ENCODE measurements at regions not wholly inside any gene's neighbourhood (a gene's known extent, or its start where the extent isn't known, plus 50 kb on each side); places are given as distances from the start of the nearest gene placed in this dataset.

DNA sequence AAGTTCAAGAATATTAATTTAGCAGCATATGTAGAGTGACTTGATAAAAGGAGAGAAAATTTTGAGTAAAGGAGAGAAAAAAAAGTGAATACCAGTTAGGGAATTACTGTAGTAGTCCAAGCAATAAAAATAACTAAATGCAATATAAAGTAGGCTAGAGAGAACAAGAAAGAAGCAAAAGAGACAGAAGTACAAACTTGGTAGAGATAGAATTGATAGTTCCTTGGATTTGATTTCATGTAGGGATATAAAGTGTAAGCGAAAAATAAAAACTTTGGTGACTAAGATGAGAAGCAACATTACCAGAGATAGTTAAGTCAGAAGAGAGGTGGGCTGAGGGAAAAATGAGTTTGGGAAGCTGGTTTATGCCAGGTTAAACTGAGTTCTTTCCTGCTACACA is 252.4 kb downstream of the SEC23A start:
- DNase-seq (no peak), ATAC-seq (ENCODE audit: low read depth) (no peak)
- no peak overlapping the region for H2BK5ac ChIP-seq (ENCODE audit: low read depth, low read length, poor library complexity, severe bottlenecking)
- H3K27me3 ChIP-seq (ENCODE audit: control insufficient read depth, insufficient read depth, low read length), result no peaks in the 10 kb centered on the region
- H2AK5ac ChIP-seq (ENCODE audit: low read depth, low read length), result no peak overlapping the region
- no peak overlapping the region for H3K56ac ChIP-seq (ENCODE audit: extremely low read depth, insufficient read depth, low read length)
- no peak overlapping the region for H4K8ac ChIP-seq (ENCODE audit: low read depth in 2 of 2, low read length in 2 of 2)
- H3K9me1 ChIP-seq (ENCODE audit: insufficient read depth, low read length), result no peaks in the 10 kb centered on the region
- CTCF ChIA-PET, result no interaction called here
- H4K91ac ChIP-seq (ENCODE audit: insufficient read depth, low read depth, low read length), result no peak overlapping the region
- H2AK9ac ChIP-seq (replicated peaks; ENCODE audit: low read depth, low read length, poor library complexity), result no peak overlapping the region
- no peaks in the 10 kb centered on the region for H3K4me1 ChIP-seq (ENCODE audit: control insufficient read depth, insufficient read depth, low read length)
- no peak overlapping the region for H3K27ac ChIP-seq (ENCODE audit: insufficient read depth, low read length)
- no peak overlapping the region for H2BK120ac ChIP-seq (ENCODE audit: low read depth, low read length)
- no peaks in the 10 kb centered on the region for H3K36me3 ChIP-seq (ENCODE audit: control insufficient read depth, insufficient read depth, low read length)
- H4K5ac ChIP-seq (ENCODE audit: low read depth, low read length), result no peak overlapping the region
- no peak overlapping the region for H2BK15ac ChIP-seq (ENCODE audit: low read depth, low read length)
- H2BK20ac ChIP-seq (ENCODE audit: low read depth, low read length), result no peak overlapping the region
- 100% methylated on average over 1 of the region's 1 CpG; no CpG with 5 or more reads in 1 of the 2 experiments for WGBS, 2 experiments (ENCODE audit: extremely low coverage in 2 of 2, insufficient read length in 1 of 2)
- POLR2A ChIA-PET (ENCODE audit: unreplicated experiment), result interaction anchor here (0.6 kb wide), 1 partner anchor 105 kb away, joined by 6 read pairs; no protein-coding TSS in a partner anchor
- H3K4me3 ChIP-seq (ENCODE audit: insufficient read depth, low read depth, low read length), result no peak overlapping the region
- intact Hi-C loops (cut with micrococcal nuclease), result no loop called here
- no peaks in the 10 kb centered on the region for H3K9me3 ChIP-seq (ENCODE audit: control insufficient read depth, insufficient read depth, low read length)
- H3K4me2 ChIP-seq (ENCODE audit: low read depth, low read length), result no peak overlapping the region
- H3K14ac ChIP-seq (replicated peaks; ENCODE audit: low read depth, low read length), result no peak overlapping the region
- dilution Hi-C loops (cut with HindIII; ENCODE audit: low sequenced_read_pairs, unreplicated experiment), result no loop called here
- H3K79me1 ChIP-seq (ENCODE audit: low read depth in 1 of 2, low read length in 2 of 2), result no peaks in the 10 kb centered on the region
- no peak overlapping the region for H3K4ac ChIP-seq (ENCODE audit: low read depth, low read length)
- H3K9ac ChIP-seq (ENCODE audit: low read depth, low read length), result no peak overlapping the region
- TF ChIP-seq POLR2A (IDR thresholded peaks at IDR 0.05; ENCODE audit: low read depth, low read length) (no peak), CHD1 (IDR thresholded peaks at IDR 0.05; ENCODE audit: low read depth, low read length) (no peak), MAFK (IDR thresholded peaks at IDR 0.05; ENCODE audit: low read depth, low read length) (no peak), NFE2L2 (IDR thresholded peaks at IDR 0.05; ENCODE audit: low read depth, low read length) (no peak), FOS (IDR thresholded peaks at IDR 0.05; ENCODE audit: low read depth, low read length) (no peak), USF2 (IDR thresholded peaks at IDR 0.05; ENCODE audit: low read depth, low read length) (no peak), CTCF (conservative IDR thresholded peaks at IDR 0.05; ENCODE audit: low read depth, low read length) (no peak)
- no peak overlapping the region for H3K18ac ChIP-seq (ENCODE audit: low read depth, low read length)
- BruUV-seq (replicated peaks), result no TSS peak
- in situ Hi-C loops (cut with MboI; ENCODE audit: low sequenced_read_pairs), result no loop called here
- H2AFZ ChIP-seq (replicated peaks; ENCODE audit: low read length, poor library complexity), result no peak overlapping the region
- H4K20me1 ChIP-seq (ENCODE audit: insufficient read depth, low read length), result no peaks in the 10 kb centered on the region
- no peak overlapping the region for H3K23ac ChIP-seq (ENCODE audit: low read depth, low read length)
